ENCODE measurements at regions not wholly inside any gene's neighbourhood (a gene's known extent, or its start where the extent isn't known, plus 50 kb on each side); places are given as distances from the start of the nearest gene placed in this dataset.

GRCh38 chr10:108789336-108789735 is 1134.0 kb downstream of the XPNPEP1 start:
- no peak for DNase-seq
- Histone ChIP-seq H3K36me3 (no peaks in the 10 kb centered on the region), H3K4me1 (no peaks in the 10 kb centered on the region), H3K9me3 (no peaks in the 10 kb centered on the region), H3K4me3 (ENCODE audit: low read depth, low read length) (no peak overlapping the region), H3K27me3 (no peaks in the 10 kb centered on the region)
- no peak for TF ChIP-seq CTCF (IDR thresholded peaks at IDR 0.05; ENCODE audit: low read depth, low read length)

GRCh38 chr10:108788891-108789290 is 1134.4 kb downstream of the XPNPEP1 start:
- no peaks in the 10 kb centered on the region for H3K36me3 ChIP-seq
- H3K4me1 ChIP-seq = no peaks in the 10 kb centered on the region
- TF ChIP-seq CTCF (IDR thresholded peaks at IDR 0.05; ENCODE audit: low read depth, low read length) = no peak
- H3K27me3 ChIP-seq = no peaks in the 10 kb centered on the region
- no peak overlapping the region for H3K4me3 ChIP-seq (ENCODE audit: low read depth, low read length)
- no peak for DNase-seq
- H3K9me3 ChIP-seq = no peaks in the 10 kb centered on the region

GRCh38 chr10:108787932-108788331 is 1135.4 kb downstream of the XPNPEP1 start:
- no peak overlapping the region for H3K4me3 ChIP-seq (ENCODE audit: low read depth, low read length)
- H3K4me1 ChIP-seq = no peaks in the 10 kb centered on the region
- DNase-seq = no peak
- TF ChIP-seq CTCF (IDR thresholded peaks at IDR 0.05; ENCODE audit: low read depth, low read length) = no peak
- no peaks in the 10 kb centered on the region for H3K36me3 ChIP-seq
- no peaks in the 10 kb centered on the region for H3K27me3 ChIP-seq
- H3K9me3 ChIP-seq = no peaks in the 10 kb centered on the region

- Histone ChIP-seq H3K36me3 (no peaks in the 10 kb centered on the region), H3K9me3 (no peaks in the 10 kb centered on the region), H3K4me3 (ENCODE audit: low read depth, low read length) (no peak overlapping the region), H3K27me3 (no peaks in the 10 kb centered on the region), H3K4me1 (no peaks in the 10 kb centered on the region)
- TF ChIP-seq CTCF (IDR thresholded peaks at IDR 0.05; ENCODE audit: low read depth, low read length) = no peak
- DNase-seq = no peak
These were observed 1138.3 kb downstream of the XPNPEP1 start for GRCh38 chr10:108785011-108785410.

GRCh38 chr10:108784534-108784933 is 1138.8 kb downstream of the XPNPEP1 start:
- TF ChIP-seq CTCF (IDR thresholded peaks at IDR 0.05; ENCODE audit: low read depth, low read length) = no peak
- no peaks in the 10 kb centered on the region for H3K36me3 ChIP-seq
- no peak for DNase-seq

GRCh38 chr10:108783897-108784296 is 1139.4 kb downstream of the XPNPEP1 start:
- Histone ChIP-seq H3K9me3 (no peaks in the 10 kb centered on the region), H3K27me3 (no peaks in the 10 kb centered on the region), H3K36me3 (no peaks in the 10 kb centered on the region), H3K4me1 (no peaks in the 10 kb centered on the region), H3K4me3 (ENCODE audit: low read depth, low read length) (no peak overlapping the region)
- peak; percentile 68 for TF ChIP-seq CTCF (IDR thresholded peaks at IDR 0.05; ENCODE audit: low read depth, low read length)
- DNase-seq = peak; percentile 72

More at GRCh38 chr10:108784534-108784933, 1138.8 kb downstream of the XPNPEP1 start:
- Histone ChIP-seq H3K27me3 (no peaks in the 10 kb centered on the region), H3K4me1 (no peaks in the 10 kb centered on the region), H3K9me3 (no peaks in the 10 kb centered on the region), H3K4me3 (ENCODE audit: low read depth, low read length) (no peak overlapping the region)
